GM23338 (cell line): ENCODE measurements at regions not wholly inside any gene's neighbourhood (a gene's known extent, or its start where the extent isn't known, plus 50 kb on each side); places are given as distances from the start of the nearest gene placed in this dataset.

Source experiments
- CREB1 ChIP-seq: fragments of 250-450 bp; sonication (Bioruptor Pico); IDR thresholded peaks from 2 replicates; pipeline ENCODE4 v1.5.0; 2020; ENCODE audit warnings: low read depth, mild to moderate bottlenecking, moderate library complexity
- CTCF ChIP-seq, 2 experiments: fragments of 200-600 bp in 1 of 2; sonication (generic) in 1 of 2; conservative IDR thresholded peaks; 2 replicates each; pipeline versions ENCODE4 v1.5.1 to v1.6.1; 2016 to 2017; ENCODE audit warnings: antibody characterized with exemption in 2 of 2, low read depth in 2 of 2, mild to moderate bottlenecking in 2 of 2, moderate library complexity in 1 of 2
- EZH2 ChIP-seq: fragments of 200-600 bp; sonication (generic); IDR thresholded peaks from one replicate; pipeline ENCODE4 v1.8.0; 2017; ENCODE audit warnings: antibody characterized with exemption, mild to moderate bottlenecking, low read depth; ENCODE audit not compliant: unreplicated experiment
- EZH2phosphoT487 ChIP-seq: fragments of 200-600 bp; sonication (generic); IDR thresholded peaks from one replicate; pipeline ENCODE4 v1.8.1; 2018; ENCODE audit warnings: antibody characterized with exemption; ENCODE audit not compliant: unreplicated experiment
- POLR2AphosphoS5 ChIP-seq: IDR thresholded peaks from 2 replicates; pipeline ENCODE4 v1.6.1; 2016; ENCODE audit warnings: antibody characterized with exemption, low read depth
- ZNF114 ChIP-seq: fragments of 250-450 bp; sonication (Bioruptor Pico); IDR thresholded peaks from 2 replicates; pipeline ENCODE4 v1.5.0; 2020; ENCODE audit warnings: mild to moderate bottlenecking, moderate library complexity
- TF ChIP-seq, protein P1 (sequence below): IDR thresholded peaks from one replicate; pipeline ENCODE4 v1.6.1; 2018; ENCODE audit warnings: antibody characterized with exemption; ENCODE audit not compliant: unreplicated experiment

- TF ChIP-seq CTCF (conservative IDR thresholded peaks at IDR 0.05; ENCODE audit: low read depth in 2 of 2) (no peak), EZH2 (no peak), CREB1 (no peak), EZH2phosphoT487 (no peak), ZNF114 (CRISPR knock-in tag) (no peak), POLR2AphosphoS5 (no peak)
- TF ChIP-seq, protein P1, sequence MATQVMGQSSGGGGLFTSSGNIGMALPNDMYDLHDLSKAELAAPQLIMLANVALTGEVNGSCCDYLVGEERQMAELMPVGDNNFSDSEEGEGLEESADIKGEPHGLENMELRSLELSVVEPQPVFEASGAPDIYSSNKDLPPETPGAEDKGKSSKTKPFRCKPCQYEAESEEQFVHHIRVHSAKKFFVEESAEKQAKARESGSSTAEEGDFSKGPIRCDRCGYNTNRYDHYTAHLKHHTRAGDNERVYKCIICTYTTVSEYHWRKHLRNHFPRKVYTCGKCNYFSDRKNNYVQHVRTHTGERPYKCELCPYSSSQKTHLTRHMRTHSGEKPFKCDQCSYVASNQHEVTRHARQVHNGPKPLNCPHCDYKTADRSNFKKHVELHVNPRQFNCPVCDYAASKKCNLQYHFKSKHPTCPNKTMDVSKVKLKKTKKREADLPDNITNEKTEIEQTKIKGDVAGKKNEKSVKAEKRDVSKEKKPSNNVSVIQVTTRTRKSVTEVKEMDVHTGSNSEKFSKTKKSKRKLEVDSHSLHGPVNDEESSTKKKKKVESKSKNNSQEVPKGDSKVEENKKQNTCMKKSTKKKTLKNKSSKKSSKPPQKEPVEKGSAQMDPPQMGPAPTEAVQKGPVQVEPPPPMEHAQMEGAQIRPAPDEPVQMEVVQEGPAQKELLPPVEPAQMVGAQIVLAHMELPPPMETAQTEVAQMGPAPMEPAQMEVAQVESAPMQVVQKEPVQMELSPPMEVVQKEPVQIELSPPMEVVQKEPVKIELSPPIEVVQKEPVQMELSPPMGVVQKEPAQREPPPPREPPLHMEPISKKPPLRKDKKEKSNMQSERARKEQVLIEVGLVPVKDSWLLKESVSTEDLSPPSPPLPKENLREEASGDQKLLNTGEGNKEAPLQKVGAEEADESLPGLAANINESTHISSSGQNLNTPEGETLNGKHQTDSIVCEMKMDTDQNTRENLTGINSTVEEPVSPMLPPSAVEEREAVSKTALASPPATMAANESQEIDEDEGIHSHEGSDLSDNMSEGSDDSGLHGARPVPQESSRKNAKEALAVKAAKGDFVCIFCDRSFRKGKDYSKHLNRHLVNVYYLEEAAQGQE, result no peak
These were observed 60.4 kb upstream of the MBNL2 start for GRCh38 chr13:97161582-97162231.
